ENCODE measurements at regions not wholly inside any gene's neighbourhood (a gene's known extent, or its start where the extent isn't known, plus 50 kb on each side); places are given as distances from the start of the nearest gene placed in this dataset.
"Not testable (repeated sequence)": the region's sequence is repeated elsewhere in the genome, so short reads cannot be mapped to it uniquely, and the experiment has no call there.

GRCh38 chr2:7691961-7692656 lies 774.9 kb downstream of the RNF144A start:
- no peak for DNase-seq

- peak; percentile 57 for DNase-seq
These were observed 775.5 kb downstream of the RNF144A start for GRCh38 chr2:7692657-7693161.

GRCh38 chr2:7693246-7694075 lies 776.2 kb downstream of the RNF144A start:
- no peak for DNase-seq

- no peak for DNase-seq
These were observed 777.1 kb downstream of the RNF144A start for GRCh38 chr2:7694076-7694985.

GRCh38 chr2:7696556-7696955 lies 779.3 kb downstream of the RNF144A start:
- not testable (repeated sequence) for DNase-seq

GRCh38 chr2:7697052-7697451 lies 779.8 kb downstream of the RNF144A start:
- no peak for DNase-seq

- DNase-seq = no peak
These were observed 784.6 kb downstream of the RNF144A start for GRCh38 chr2:7701791-7702190.

- DNase-seq = no peak
These were observed 785.8 kb downstream of the RNF144A start for GRCh38 chr2:7703048-7703447.

- DNase-seq = no peak
These were observed 786.4 kb downstream of the RNF144A start for GRCh38 chr2:7703543-7704144.

GRCh38 chr2:7704296-7704865 lies 787.2 kb downstream of the RNF144A start:
- no peak for DNase-seq

GRCh38 chr2:7706791-7707190 lies 789.6 kb downstream of the RNF144A start:
- DNase-seq = no peak

- DNase-seq = no peak
These were observed 790.5 kb downstream of the RNF144A start for GRCh38 chr2:7707723-7708122.

GRCh38 chr2:7709907-7710306 lies 792.7 kb downstream of the RNF144A start:
- DNase-seq = no peak

GRCh38 chr2:7711167-7711566 lies 794.0 kb downstream of the RNF144A start:
- DNase-seq = no peak

GRCh38 chr2:7719876-7720275 lies 802.7 kb downstream of the RNF144A start:
- peak; percentile 20 for DNase-seq

- DNase-seq = no peak
These were observed 804.3 kb downstream of the RNF144A start for GRCh38 chr2:7721413-7721995.

GRCh38 chr2:7722212-7722910 lies 805.1 kb downstream of the RNF144A start:
- no peak for DNase-seq

- DNase-seq = no peak
These were observed 807.1 kb downstream of the RNF144A start for GRCh38 chr2:7724336-7724735.

- peak; percentile 5 for DNase-seq
These were observed 808.1 kb downstream of the RNF144A start for GRCh38 chr2:7725171-7725849.

- DNase-seq = no peak
These were observed 808.6 kb downstream of the RNF144A start for GRCh38 chr2:7725850-7726242.

- no peak for DNase-seq
These were observed 809.8 kb downstream of the RNF144A start for GRCh38 chr2:7726989-7727388.

Measured in suppressor macrophage treated with lipopolysaccharide for 4 hours (primary cell).